GM12878 (cell line): ENCODE measurements at regions not wholly inside any gene's neighbourhood (a gene's known extent, or its start where the extent isn't known, plus 50 kb on each side); places are given as distances from the start of the nearest gene placed in this dataset.

Experiments used
- CBX3 ChIP-seq: fragments of 200-600 bp; sonication (generic); IDR thresholded peaks from 2 replicates; pipeline ENCODE4 v1.6.1; 2016; ENCODE audit warnings: low read depth, borderline replicate concordance
- EP300 ChIP-seq, 2 experiments: fragments of 150-350 bp in 1 of 2; IDR thresholded peaks; 2 replicates each; pipeline ENCODE4 v1.6.1; 2011 to 2012; ENCODE audit warnings: low read depth in 2 of 2, low read length in 2 of 2, borderline replicate concordance in 1 of 2, improper control_type of control experiment in 1 of 2, inconsistent platforms in 1 of 2; ENCODE audit not compliant: control insufficient read depth in 1 of 2

DNA sequence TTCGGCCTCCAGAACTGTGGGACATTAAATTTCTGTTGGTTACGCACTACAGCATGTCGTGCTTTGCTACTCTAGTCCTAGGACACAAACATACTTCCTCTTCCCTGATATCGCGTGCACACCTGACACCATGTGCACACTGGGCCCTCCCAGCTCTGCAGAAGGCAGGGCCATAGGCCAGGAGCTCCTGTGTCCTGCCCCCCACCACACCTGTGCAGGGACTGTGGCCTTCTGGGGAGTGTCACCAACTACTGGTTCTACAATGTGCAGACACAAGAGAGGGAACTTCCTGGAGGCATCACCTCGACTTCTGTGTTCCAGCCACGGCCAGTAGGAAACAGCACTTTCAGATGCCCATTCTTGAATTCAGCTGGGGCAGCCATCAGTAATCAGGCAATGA is 646.4 kb upstream of the MGMT start:
- TF ChIP-seq EP300 (IDR thresholded peaks at IDR 0.05; ENCODE audit: borderline replicate concordance in 1 of 2, control insufficient read depth in 1 of 2, low read depth in 2 of 2, low read length in 2 of 2) (no peak), CBX3 (no peak)
